Keratinocyte (primary cell): ENCODE measurements at regions not wholly inside any gene's neighbourhood (a gene's known extent, or its start where the extent isn't known, plus 50 kb on each side); places are given as distances from the start of the nearest gene placed in this dataset.

Experiments used
- CTCF ChIP-seq, 3 experiments: IDR thresholded peaks in 1 of 3; conservative IDR thresholded peaks in 1 of 3; optimal IDR thresholded peaks in 1 of 3; 2 replicates in 2 of 3; 3 replicates in 1 of 3; pipeline versions ENCODE3 to v1.5.1; 2011; ENCODE audit warnings: low read length in 3 of 3, mild to moderate bottlenecking in 3 of 3, moderate library complexity in 2 of 3, control low read depth in 1 of 3, inconsistent platforms in 1 of 3; ENCODE audit not compliant: insufficient read depth in 2 of 3; ENCODE audit errors: extremely low read depth in 1 of 3
- EZH2 ChIP-seq: IDR thresholded peaks from one replicate; pipeline ENCODE4 v1.6.1; 2012; ENCODE audit warnings: inconsistent platforms, mild to moderate bottlenecking, low read length, moderate library complexity

- TF ChIP-seq CTCF (optimal IDR thresholded peaks at IDR 0.05 in 1 of 3, IDR thresholded peaks at IDR 0.05 in 1 of 3, conservative IDR thresholded peaks at IDR 0.05 in 1 of 3; ENCODE audit: extremely low read depth in 1 of 3, insufficient read depth in 2 of 3, low read length in 3 of 3), result no peak
- TF ChIP-seq EZH2, result no peak
Observed at GRCh38 chr1:90349510-90349909, 354.6 kb downstream of the ZNF326 start.
